C4-2B (cell line): ENCODE measurements at regions not wholly inside any gene's neighbourhood (a gene's known extent, or its start where the extent isn't known, plus 50 kb on each side); places are given as distances from the start of the nearest gene placed in this dataset.

ENCODE experiments used
- CTCF ChIP-seq: fragments of 450-650 bp; conservative IDR thresholded peaks from 2 replicates; pipeline ENCODE4 v1.5.1; 2017; ENCODE audit warnings: mild to moderate bottlenecking
- ZFX ChIP-seq: fragments of 450-650 bp; IDR thresholded peaks from 2 replicates; pipeline ENCODE4 v1.6.1; 2017

GRCh38 chr12:78568321-78569020, 296.1 kb upstream of the SYT1 start:
- TF ChIP-seq CTCF, result no peak
- no peak for TF ChIP-seq ZFX
